HCT116 (cell line): ENCODE measurements at regions not wholly inside any gene's neighbourhood (a gene's known extent, or its start where the extent isn't known, plus 50 kb on each side); places are given as distances from the start of the nearest gene placed in this dataset.

Experiments
- ATAC-seq: fragments of 200-7000 bp; cut with Tn5 transposase; 2 replicates; pipeline ENCODE4 v1.9.1; 2020; ENCODE audit warnings: mild to moderate bottlenecking, moderate library complexity
- BruUV-seq: library from RNA; stranded (reverse); fragments of 400-500 nt; replicated peaks from 2 replicates; lab custom pipeline; 2021; lab: Mats Ljungman, UMichigan
- CTCF ChIA-PET: fragments of 300-600 bp; sonication (Branson Sonifier 250); formaldehyde crosslinking; loops from one replicate; lab custom pipeline; 2021; ENCODE audit warnings: antibody characterized with exemption; lab: Charles Lee
- POLR2A ChIA-PET: fragments of 300-600, 350-600 bp; sonication (Branson Sonifier 250); formaldehyde crosslinking; loops from one replicate; lab custom pipeline; 2021; ENCODE audit warnings: antibody characterized with exemption; lab: Charles Lee
- RAD21 ChIA-PET, 2 experiments: fragments of 300-600 bp; sonication (Branson Sonifier 250); formaldehyde crosslinking; loops; one replicate each; lab custom pipeline; 2023; ENCODE audit warnings: low total read pairs in 2 of 2; ENCODE audit not compliant: uncharacterized antibody in 2 of 2, unreplicated experiment in 2 of 2, low non-redundant PET in 1 of 2; lab: Charles Lee
- DNase-seq: peaks from one replicate; pipeline ENCODE4 v3.0.0-alpha.2; 2010; ENCODE audit warnings: low read depth, low spot score
- H2AFZ ChIP-seq: fragments of 200-600 bp; shearing (Covaris generic), sonication (generic); 2 replicates; pipeline ENCODE4 v1.6.1; 2017; ENCODE audit warnings: low read depth, mixed run types, mixed read lengths, antibody characterized with exemption, low read length; ENCODE audit not compliant: poor library complexity, severe bottlenecking
- H3K27ac ChIP-seq: 2 replicates; pipeline ENCODE4 v1.5.1; 2012; ENCODE audit warnings: low read depth, low read length
- H3K27me3 ChIP-seq: fragments of 200-600 bp; sonication (generic); 2 replicates; pipeline ENCODE4 v1.6.1; 2016; ENCODE audit warnings: mixed run types, low read length, mixed read lengths; ENCODE audit not compliant: insufficient read depth
- H3K36me3 ChIP-seq, 2 experiments: fragments of 200-500 bp in 1 of 2; fragments of 200-600 bp in 1 of 2; sonication (Bioruptor generic) in 1 of 2; sonication (generic) in 1 of 2; 2 replicates each; pipeline versions ENCODE4 v1.5.1 to v1.6.1; 2014 to 2016; ENCODE audit warnings: low read length in 2 of 2, inconsistent platforms in 1 of 2, mixed read lengths in 1 of 2, mixed run types in 1 of 2; ENCODE audit not compliant: insufficient read depth in 2 of 2, control insufficient read depth in 1 of 2
- H3K4me1 ChIP-seq, 2 experiments: fragments of 200-600 bp in 1 of 2; sonication (generic) in 1 of 2; 2 replicates each; pipeline versions ENCODE4 v1.5.1 to v1.6.1; 2012 to 2017; ENCODE audit warnings: low read length in 2 of 2, inconsistent platforms in 1 of 2, mild to moderate bottlenecking in 1 of 2, mixed read lengths in 1 of 2, mixed run types in 1 of 2, moderate library complexity in 1 of 2; ENCODE audit not compliant: insufficient read depth in 2 of 2, control insufficient read depth in 1 of 2
- H3K4me2 ChIP-seq: fragments of 200-600 bp; sonication (generic); 2 replicates; pipeline ENCODE4 v1.6.1; 2017; ENCODE audit warnings: mixed run types, low read length, mixed read lengths
- H3K4me3 ChIP-seq, 2 experiments: fragments of 200-600 bp in 1 of 2; sonication (generic) in 1 of 2; replicated peaks in 1 of 2; 2 replicates each; pipeline ENCODE4 v1.5.1; 2011 to 2016; ENCODE audit warnings: low read length in 2 of 2, control low read depth in 1 of 2, low read depth in 1 of 2, mild to moderate bottlenecking in 1 of 2, mixed read lengths in 1 of 2, mixed run types in 1 of 2
- H3K79me2 ChIP-seq: fragments of 200-600 bp; sonication (generic); 2 replicates; pipeline ENCODE4 v1.6.1; 2017; ENCODE audit warnings: mild to moderate bottlenecking, mixed run types, low read length, moderate library complexity, mixed read lengths; ENCODE audit not compliant: insufficient read depth
- H3K9ac ChIP-seq: fragments of 200-600 bp; sonication (generic); 2 replicates; pipeline ENCODE4 v1.6.1; 2016; ENCODE audit warnings: low read length, mixed read lengths
- H3K9me2 ChIP-seq: fragments of 200-600 bp; sonication (generic), shearing (Covaris generic); 2 replicates; pipeline ENCODE4 v1.6.1; 2017; ENCODE audit warnings: mixed run types, mild to moderate bottlenecking, moderate library complexity; ENCODE audit not compliant: insufficient read depth
- H3K9me3 ChIP-seq, 2 experiments: fragments of 200-500 bp in 1 of 2; fragments of 200-600 bp in 1 of 2; sonication (Bioruptor generic) in 1 of 2; sonication (generic) in 1 of 2; 2 replicates each; pipeline ENCODE4 v1.6.1; 2014 to 2017; ENCODE audit warnings: low read length in 2 of 2, mixed read lengths in 2 of 2, inconsistent platforms in 1 of 2, low read depth in 1 of 2, mild to moderate bottlenecking in 1 of 2, mixed run types in 1 of 2, moderate library complexity in 1 of 2; ENCODE audit not compliant: control insufficient read depth in 1 of 2, insufficient read depth in 1 of 2
- H4K20me1 ChIP-seq: fragments of 200-600 bp; sonication (generic), shearing (Covaris generic); 2 replicates; pipeline ENCODE4 v1.6.1; 2017; ENCODE audit warnings: mixed run types, mild to moderate bottlenecking, moderate library complexity; ENCODE audit not compliant: insufficient read depth
- ATF3 ChIP-seq: IDR thresholded peaks from 2 replicates; pipeline ENCODE4 v1.6.1; 2012
- CTCF ChIP-seq, 3 experiments: fragments of 200-600 bp in 1 of 3; sonication (generic) in 1 of 3; IDR thresholded peaks in 2 of 3; conservative IDR thresholded peaks in 1 of 3; 2 replicates each; pipeline ENCODE4 v1.5.1; 2012 to 2017; ENCODE audit warnings: low read depth in 2 of 3, low read length in 2 of 3, antibody characterized with exemption in 1 of 3, borderline replicate concordance in 1 of 3, control low read depth in 1 of 3, mild to moderate bottlenecking in 1 of 3, mixed read lengths in 1 of 3, mixed run types in 1 of 3, moderate library complexity in 1 of 3; ENCODE audit not compliant: insufficient read depth in 1 of 3
- EGR1 ChIP-seq: IDR thresholded peaks from 2 replicates; pipeline ENCODE4 v1.6.1; 2012; ENCODE audit warnings: low read depth
- ELF1 ChIP-seq: IDR thresholded peaks from 2 replicates; pipeline ENCODE4 v1.6.1; 2012; ENCODE audit warnings: low read depth, borderline replicate concordance
- EZH2 ChIP-seq: fragments of 200-600 bp; sonication (generic); IDR thresholded peaks from 2 replicates; pipeline ENCODE4 v1.6.1; 2017; ENCODE audit warnings: antibody characterized with exemption, mixed run types
- EZH2phosphoT487 ChIP-seq: fragments of 200-600 bp; IDR thresholded peaks from 2 replicates; pipeline ENCODE4 v1.6.1; 2018; ENCODE audit warnings: antibody characterized with exemption, borderline replicate concordance
- FOSL1 ChIP-seq: IDR thresholded peaks from 2 replicates; pipeline ENCODE4 v1.6.1; 2012; ENCODE audit warnings: low read depth
- JUND ChIP-seq: IDR thresholded peaks from 2 replicates; pipeline ENCODE4 v1.6.1; 2012
- POLR2AphosphoS5 ChIP-seq: IDR thresholded peaks from 2 replicates; pipeline ENCODE4 v1.6.1; 2011; ENCODE audit warnings: mild to moderate bottlenecking, low read depth, low read length, moderate library complexity
- ZBTB33 ChIP-seq: IDR thresholded peaks from 2 replicates; pipeline ENCODE4 v1.6.1; 2011; ENCODE audit warnings: mild to moderate bottlenecking, low read length, moderate library complexity; ENCODE audit not compliant: insufficient replicate concordance; ENCODE audit errors: extremely low read depth
- ZNF274 ChIP-seq: fragments of 200-500 bp; sonication (Bioruptor generic); IDR thresholded peaks from 2 replicates; pipeline ENCODE4 v1.6.1; 2014; ENCODE audit warnings: mild to moderate bottlenecking, low read depth, low read length, inconsistent platforms
- intact Hi-C: fragments of 100-400 bp; cut with micrococcal nuclease; formaldehyde crosslinking; loops from 2 replicates; pipeline ENCODE4 v1.10.0; 2022

GRCh38 chr1:61538228-61538627 is 186.7 kb downstream of the TM2D1 start (continued):
- no peak for TF ChIP-seq ZBTB33

GRCh38 chr1:61536174-61537108 is 188.5 kb downstream of the TM2D1 start:
- H3K27me3 ChIP-seq = no peaks in the 10 kb centered on the region
- no peak overlapping the region for H3K4me2 ChIP-seq
- H3K9ac ChIP-seq = no peak overlapping the region
- ChIA-PET POLR2A (no interaction called here), RAD21 (no interaction called here), CTCF (no interaction called here)
- H4K20me1 ChIP-seq = no peaks in the 10 kb centered on the region
- H3K27ac ChIP-seq = no peak overlapping the region
- H3K4me3 ChIP-seq = no peak overlapping the region
- no peaks in the 10 kb centered on the region for H3K79me2 ChIP-seq
- no peak overlapping the region for H2AFZ ChIP-seq
- no peaks in the 10 kb centered on the region for H3K36me3 ChIP-seq
- H3K9me2 ChIP-seq = no peaks in the 10 kb centered on the region
- DNase-seq = no peak
- ATAC-seq = no peak
- no TSS peak for BruUV-seq
- no peaks in the 10 kb centered on the region for H3K9me3 ChIP-seq
- no peaks in the 10 kb centered on the region for H3K4me1 ChIP-seq
- TF ChIP-seq ELF1 (no peak), ZNF274 (no peak), ATF3 (no peak), JUND (no peak), POLR2AphosphoS5 (no peak), FOSL1 (no peak), CTCF (IDR thresholded peaks at IDR 0.05 in 2 of 3, conservative IDR thresholded peaks at IDR 0.05 in 1 of 3; ENCODE audit: borderline replicate concordance in 1 of 3, insufficient read depth in 1 of 3, low read depth in 2 of 3, low read length in 2 of 3) (no peak), ZBTB33 (no peak), EZH2 (no peak), EZH2phosphoT487 (no peak), EGR1 (no peak)
- intact Hi-C loops = no loop called here
